ENCODE measurements at regions not wholly inside any gene's neighbourhood (a gene's known extent, or its start where the extent isn't known, plus 50 kb on each side); places are given as distances from the start of the nearest gene placed in this dataset.

- TF ChIP-seq, protein P1, sequence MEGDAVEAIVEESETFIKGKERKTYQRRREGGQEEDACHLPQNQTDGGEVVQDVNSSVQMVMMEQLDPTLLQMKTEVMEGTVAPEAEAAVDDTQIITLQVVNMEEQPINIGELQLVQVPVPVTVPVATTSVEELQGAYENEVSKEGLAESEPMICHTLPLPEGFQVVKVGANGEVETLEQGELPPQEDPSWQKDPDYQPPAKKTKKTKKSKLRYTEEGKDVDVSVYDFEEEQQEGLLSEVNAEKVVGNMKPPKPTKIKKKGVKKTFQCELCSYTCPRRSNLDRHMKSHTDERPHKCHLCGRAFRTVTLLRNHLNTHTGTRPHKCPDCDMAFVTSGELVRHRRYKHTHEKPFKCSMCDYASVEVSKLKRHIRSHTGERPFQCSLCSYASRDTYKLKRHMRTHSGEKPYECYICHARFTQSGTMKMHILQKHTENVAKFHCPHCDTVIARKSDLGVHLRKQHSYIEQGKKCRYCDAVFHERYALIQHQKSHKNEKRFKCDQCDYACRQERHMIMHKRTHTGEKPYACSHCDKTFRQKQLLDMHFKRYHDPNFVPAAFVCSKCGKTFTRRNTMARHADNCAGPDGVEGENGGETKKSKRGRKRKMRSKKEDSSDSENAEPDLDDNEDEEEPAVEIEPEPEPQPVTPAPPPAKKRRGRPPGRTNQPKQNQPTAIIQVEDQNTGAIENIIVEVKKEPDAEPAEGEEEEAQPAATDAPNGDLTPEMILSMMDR (IDR thresholded peaks at IDR 0.05): no peak
- no peak for TF ChIP-seq POLR2A (IDR thresholded peaks at IDR 0.05)
Observed at GRCh38 chr10:83518779-83519178, 620.5 kb upstream of the GHITM start.
